ENCODE measurements at regions not wholly inside any gene's neighbourhood (a gene's known extent, or its start where the extent isn't known, plus 50 kb on each side); places are given as distances from the start of the nearest gene placed in this dataset.

DNA sequence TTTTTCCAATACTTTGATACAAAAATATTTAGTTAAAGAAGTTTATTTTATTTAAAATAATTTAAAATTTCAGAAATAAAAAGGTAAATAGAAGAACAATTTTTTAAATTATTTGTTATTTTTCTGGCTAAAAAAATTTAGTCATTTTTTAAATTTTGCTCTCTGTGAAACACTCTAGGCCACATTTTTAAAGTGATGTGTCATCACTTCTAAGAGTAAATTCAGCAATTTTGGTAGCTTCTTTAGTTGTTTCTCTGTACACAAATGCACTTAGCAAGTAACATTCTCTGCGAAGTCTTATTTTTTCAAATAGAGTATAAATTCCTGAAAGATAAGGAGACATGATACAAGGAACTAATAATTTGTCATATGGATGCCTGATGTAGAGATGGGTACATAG, 760.0 kb upstream of the PRMT6 start:
- intact Hi-C loops (cut with DNase I): no loop called here
- no peak for TF ChIP-seq CTCF (IDR thresholded peaks at IDR 0.05)

DNA sequence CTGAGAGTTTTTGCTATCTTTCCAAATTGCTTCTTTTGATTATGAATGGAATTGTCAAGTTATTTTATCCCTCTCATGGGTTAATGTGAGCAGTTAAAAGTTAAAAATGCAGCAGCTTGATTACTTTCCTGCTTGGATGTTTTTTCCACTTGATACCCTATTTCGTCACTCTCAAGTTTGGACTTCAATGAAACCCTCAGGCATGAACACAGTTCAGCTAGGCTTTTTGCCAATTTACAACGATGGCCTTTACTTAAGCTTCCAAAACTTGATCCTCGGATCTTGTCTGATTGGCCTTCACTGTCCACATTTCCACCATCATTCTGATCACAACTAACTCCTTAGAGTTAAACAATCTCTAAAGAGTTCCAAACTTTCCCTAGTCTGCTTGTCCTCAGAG, 752.4 kb upstream of the PRMT6 start:
- Histone ChIP-seq H3K9me3 (peaks cover 0 to 12% of the 10 kb centered on the region in 2 donors), H3K27ac (no peak overlapping the region), H3K36me3 (no peaks in the 10 kb centered on the region), H3K4me1 (no peaks in the 10 kb centered on the region), H3K4me3 (no peak overlapping the region), H3K27me3 (no peaks in the 10 kb centered on the region)
- DNase-seq (ENCODE audit: low spot score in 2 of 2): no peak
- intact Hi-C loops (cut with DNase I): no loop called here
- no peak for TF ChIP-seq CTCF (IDR thresholded peaks at IDR 0.05)

More for the DNA sequence above, 760.0 kb upstream of the PRMT6 start:
- H3K27ac ChIP-seq: no peak overlapping the region
- H3K9me3 ChIP-seq: no peaks in the 10 kb centered on the region
- no peaks in the 10 kb centered on the region for H3K36me3 ChIP-seq
- no peaks in the 10 kb centered on the region for H3K27me3 ChIP-seq
- no peak overlapping the region for H3K4me3 ChIP-seq
- no peaks in the 10 kb centered on the region for H3K4me1 ChIP-seq
- DNase-seq (ENCODE audit: low spot score in 2 of 2): no peak

- no peak for TF ChIP-seq CTCF (IDR thresholded peaks at IDR 0.05)
- intact Hi-C loops (cut with DNase I): no loop called here
- no peak for DNase-seq (ENCODE audit: low spot score in 2 of 2)
- no peaks in the 10 kb centered on the region for H3K36me3 ChIP-seq
- no peaks in the 10 kb centered on the region for H3K27me3 ChIP-seq
- H3K4me3 ChIP-seq: no peak overlapping the region
- no peak overlapping the region for H3K27ac ChIP-seq
- H3K9me3 ChIP-seq: no peaks in the 10 kb centered on the region
- H3K4me1 ChIP-seq: no peaks in the 10 kb centered on the region
Observed at GRCh38 chr1:106319612-106320011, 736.9 kb upstream of the PRMT6 start.

DNA sequence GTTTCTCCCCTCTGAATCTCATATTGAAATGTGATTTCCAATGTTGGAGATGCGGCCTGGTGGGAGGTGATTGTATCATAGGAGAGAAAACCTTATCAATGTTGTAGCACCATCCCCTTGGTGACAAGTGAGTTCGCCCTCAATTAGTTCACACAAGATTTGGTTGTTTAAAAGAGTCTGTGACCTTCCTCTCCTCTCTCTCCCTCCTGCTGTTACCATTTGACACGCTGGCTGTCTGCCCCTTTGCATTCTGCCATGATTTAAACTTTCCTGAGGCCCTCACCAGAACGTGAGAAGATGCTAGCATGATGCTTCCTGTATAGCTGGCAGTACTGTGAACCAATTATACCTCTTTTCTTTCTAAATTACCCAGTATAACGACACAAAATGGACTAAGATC, 730.9 kb upstream of the PRMT6 start:
- Histone ChIP-seq H3K36me3 (no peaks in the 10 kb centered on the region), H3K27me3 (no peaks in the 10 kb centered on the region), H3K27ac (no peak overlapping the region), H3K9me3 (no peaks in the 10 kb centered on the region), H3K4me1 (no peaks in the 10 kb centered on the region), H3K4me3 (no peak overlapping the region)
- no peak for DNase-seq (ENCODE audit: low spot score in 2 of 2)
- no peak for TF ChIP-seq CTCF (IDR thresholded peaks at IDR 0.05)
- intact Hi-C loops (cut with DNase I): no loop called here

- Histone ChIP-seq H3K27ac (no peak overlapping the region), H3K27me3 (no peaks in the 10 kb centered on the region), H3K4me3 (no peak overlapping the region), H3K36me3 (no peaks in the 10 kb centered on the region), H3K9me3 (no peaks in the 10 kb centered on the region), H3K4me1 (no peaks in the 10 kb centered on the region)
- DNase-seq (ENCODE audit: low spot score in 2 of 2): no peak
- intact Hi-C loops (cut with DNase I): no loop called here
- no peak for TF ChIP-seq CTCF (IDR thresholded peaks at IDR 0.05)
Observed at GRCh38 chr1:106344494-106344893, 712.0 kb upstream of the PRMT6 start.

DNA sequence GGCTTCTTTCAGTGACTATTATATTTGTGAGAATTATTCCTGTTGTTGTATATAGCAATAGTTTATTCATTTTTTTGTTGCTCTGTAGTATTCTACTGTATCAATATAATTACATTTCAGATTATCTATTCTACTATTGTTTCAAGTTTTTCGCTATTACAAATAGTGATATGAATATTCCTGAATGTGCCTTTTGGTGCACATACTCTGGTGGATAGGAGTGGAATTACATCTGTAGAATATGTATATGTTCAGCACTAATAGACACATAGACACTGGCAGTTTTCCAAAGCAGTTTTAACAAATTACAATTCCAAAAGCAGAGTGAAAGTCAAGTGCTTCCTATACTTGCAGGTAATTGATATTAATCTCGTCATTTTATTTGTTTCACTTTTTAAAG, 696.2 kb upstream of the PRMT6 start:
- Histone ChIP-seq H3K4me1 (no peaks in the 10 kb centered on the region), H3K4me3 (no peak overlapping the region), H3K36me3 (no peaks in the 10 kb centered on the region), H3K27me3 (no peaks in the 10 kb centered on the region), H3K27ac (no peak overlapping the region), H3K9me3 (peaks cover 0 to 9% of the 10 kb centered on the region in 2 donors)
- intact Hi-C loops (cut with DNase I): no loop called here
- no peak for TF ChIP-seq CTCF (IDR thresholded peaks at IDR 0.05)
- no peak for DNase-seq (ENCODE audit: low spot score in 2 of 2)
